ENCODE measurements at regions not wholly inside any gene's neighbourhood (a gene's known extent, or its start where the extent isn't known, plus 50 kb on each side); places are given as distances from the start of the nearest gene placed in this dataset.

GRCh38 chr12:66934302-66935062, 255.6 kb upstream of the GRIP1 start:
- TF ChIP-seq CTCF (conservative IDR thresholded peaks at IDR 0.05; ENCODE audit: low read length) (no peak), EZH2phosphoT487 (IDR thresholded peaks at IDR 0.05; ENCODE audit: borderline replicate concordance, low read depth, low read length) (no peak)
